ENCODE measurements at regions not wholly inside any gene's neighbourhood (a gene's known extent, or its start where the extent isn't known, plus 50 kb on each side); places are given as distances from the start of the nearest gene placed in this dataset.

DNA sequence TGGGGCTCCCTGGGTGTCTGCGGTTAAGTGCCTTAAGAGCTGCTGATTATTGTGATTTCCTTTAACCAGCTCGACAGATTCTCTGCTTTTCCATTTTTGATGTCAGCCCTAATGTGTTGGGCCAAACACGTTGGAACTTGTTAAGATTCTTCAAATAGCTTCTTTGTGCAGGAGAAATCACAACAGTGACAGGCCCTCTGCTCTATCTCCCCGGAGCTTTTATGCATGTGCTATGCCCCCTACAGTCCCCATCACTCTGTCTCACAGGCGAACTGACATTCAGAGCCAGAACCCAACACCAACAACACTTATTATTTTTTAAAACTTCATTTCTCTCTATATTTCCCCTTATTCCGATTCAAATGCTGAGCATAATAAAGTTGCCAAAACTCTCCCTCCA is 371.7 kb upstream of the CELF4 start:
- H3K27me3 ChIP-seq (replicated peaks in 1 of 2; ENCODE audit: control insufficient read depth in 2 of 2, insufficient read depth in 2 of 2, low read length in 1 of 2), result no peaks in the 10 kb centered on the region
- ChIA-PET RAD21 (ENCODE audit: unreplicated experiment) (interaction anchor here (1.4 kb wide), 1 partner anchor 158 kb away, joined by 4 read pairs; no protein-coding TSS in a partner anchor), CTCF (interaction anchor here (1.3 kb wide), 1 partner anchor 9 kb away, joined by 3 read pairs; no protein-coding TSS in a partner anchor), SMC1A (ENCODE audit: uncharacterized antibody, unreplicated experiment) (interaction anchor here (0.6 kb wide), 1 partner anchor 529 kb away, joined by 3 read pairs; no protein-coding TSS in a partner anchor), POLR2A (no interaction called here)
- H3K79me2 ChIP-seq (ENCODE audit: control insufficient read depth, insufficient read depth, low read length), result no peaks in the 10 kb centered on the region
- H3K9me3 ChIP-seq (replicated peaks; ENCODE audit: control insufficient read depth, insufficient read depth, low read length), result no peaks in the 10 kb centered on the region
- ATAC-seq (no peak), FAIRE-seq (no peak), DNase-seq (ENCODE audit: low read depth, low spot score) (no peak)
- H3K9ac ChIP-seq (ENCODE audit: control insufficient read depth, insufficient read depth, low read length), result no peak overlapping the region
- WGBS (ENCODE audit: insufficient coverage, insufficient replicate concordance, low lambda C conversion rate, missing lambda C conversion rate), result 13% methylated on average over 6 of the region's 6 CpGs
- no peak overlapping the region for H3K27ac ChIP-seq (ENCODE audit: control insufficient read depth, insufficient read depth)
- H3K4me3 ChIP-seq, result no peak overlapping the region
- TF ChIP-seq ESRRA (IDR thresholded peaks at IDR 0.05; ENCODE audit: low read length), result no peak
- TF ChIP-seq, protein P1, sequence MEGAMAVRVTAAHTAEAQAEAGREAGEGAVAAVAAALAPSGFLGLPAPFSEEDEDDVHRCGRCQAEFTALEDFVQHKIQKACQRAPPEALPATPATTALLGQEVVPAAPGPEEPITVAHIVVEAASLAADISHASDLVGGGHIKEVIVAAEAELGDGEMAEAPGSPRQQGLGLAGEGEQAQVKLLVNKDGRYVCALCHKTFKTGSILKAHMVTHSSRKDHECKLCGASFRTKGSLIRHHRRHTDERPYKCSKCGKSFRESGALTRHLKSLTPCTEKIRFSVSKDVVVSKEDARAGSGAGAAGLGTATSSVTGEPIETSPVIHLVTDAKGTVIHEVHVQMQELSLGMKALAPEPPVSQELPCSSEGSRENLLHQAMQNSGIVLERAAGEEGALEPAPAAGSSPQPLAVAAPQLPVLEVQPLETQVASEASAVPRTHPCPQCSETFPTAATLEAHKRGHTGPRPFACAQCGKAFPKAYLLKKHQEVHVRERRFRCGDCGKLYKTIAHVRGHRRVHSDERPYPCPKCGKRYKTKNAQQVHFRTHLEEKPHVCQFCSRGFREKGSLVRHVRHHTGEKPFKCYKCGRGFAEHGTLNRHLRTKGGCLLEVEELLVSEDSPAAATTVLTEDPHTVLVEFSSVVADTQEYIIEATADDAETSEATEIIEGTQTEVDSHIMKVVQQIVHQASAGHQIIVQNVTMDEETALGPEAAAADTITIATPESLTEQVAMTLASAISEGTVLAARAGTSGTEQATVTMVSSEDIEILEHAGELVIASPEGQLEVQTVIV (IDR thresholded peaks at IDR 0.05; ENCODE audit: borderline replicate concordance, partially characterized antibody), result no peak
- TF ChIP-seq CHD2 (IDR thresholded peaks at IDR 0.05; ENCODE audit: borderline replicate concordance, low read depth, low read length), result no peak
- no peak for TF ChIP-seq NFYB (IDR thresholded peaks at IDR 0.05; ENCODE audit: insufficient read depth, low read depth, low read length)
- TF ChIP-seq POLR2AphosphoS5 (IDR thresholded peaks at IDR 0.05; ENCODE audit: low read length), result no peak
- no peak for TF ChIP-seq LARP7 (IDR thresholded peaks at IDR 0.05)
- TF ChIP-seq, protein P2, sequence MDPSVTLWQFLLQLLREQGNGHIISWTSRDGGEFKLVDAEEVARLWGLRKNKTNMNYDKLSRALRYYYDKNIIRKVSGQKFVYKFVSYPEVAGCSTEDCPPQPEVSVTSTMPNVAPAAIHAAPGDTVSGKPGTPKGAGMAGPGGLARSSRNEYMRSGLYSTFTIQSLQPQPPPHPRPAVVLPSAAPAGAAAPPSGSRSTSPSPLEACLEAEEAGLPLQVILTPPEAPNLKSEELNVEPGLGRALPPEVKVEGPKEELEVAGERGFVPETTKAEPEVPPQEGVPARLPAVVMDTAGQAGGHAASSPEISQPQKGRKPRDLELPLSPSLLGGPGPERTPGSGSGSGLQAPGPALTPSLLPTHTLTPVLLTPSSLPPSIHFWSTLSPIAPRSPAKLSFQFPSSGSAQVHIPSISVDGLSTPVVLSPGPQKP (IDR thresholded peaks at IDR 0.05; ENCODE audit: low read depth, low read length), result no peak
- no peaks in the 10 kb centered on the region for H3K36me3 ChIP-seq (ENCODE audit: control insufficient read depth in 2 of 2, insufficient read depth in 2 of 2, low read length in 1 of 2)
- H3K4me2 ChIP-seq (ENCODE audit: control insufficient read depth, insufficient read depth), result no peak overlapping the region
- H3K4me1 ChIP-seq (ENCODE audit: control insufficient read depth, insufficient read depth, low read length), result no peaks in the 10 kb centered on the region
- no TSS peak for BruUV-seq (replicated peaks)
- in situ Hi-C loops (cut with MboI) (no loop called here), intact Hi-C loops (cut with micrococcal nuclease; ENCODE audit: unreplicated experiment) (loop anchor here (10.0 kb wide), 1 partner anchor 58 kb away; no protein-coding TSS in a partner anchor)
- no peak overlapping the region for H2AFZ ChIP-seq (ENCODE audit: control insufficient read depth, low read depth, low read length)
- H4K20me1 ChIP-seq (ENCODE audit: control insufficient read depth, insufficient read depth), result no peaks in the 10 kb centered on the region

Measured in GM12878 (cell line).